OCI-LY3 (cell line): ENCODE measurements at regions not wholly inside any gene's neighbourhood (a gene's known extent, or its start where the extent isn't known, plus 50 kb on each side); places are given as distances from the start of the nearest gene placed in this dataset.

Experiments
- H2AFZ ChIP-seq: fragments of 200-600, 300-600 bp; shearing (Covaris generic); 2 replicates; pipeline ENCODE4 v1.6.0; 2014; ENCODE audit warnings: antibody characterized with exemption, low read depth, low read length
- H3K27ac ChIP-seq: fragments of 200-600, 300-600 bp; sonication (generic); 2 replicates; pipeline ENCODE4 v1.5.1; 2014; ENCODE audit warnings: mild to moderate bottlenecking, low read length, moderate library complexity, mixed read lengths
- H3K27me3 ChIP-seq: fragments of 200-600, 300-600 bp; sonication (generic); 2 replicates; pipeline ENCODE4 v1.6.1; 2014; ENCODE audit warnings: low read depth, low read length, mixed read lengths
- H3K36me3 ChIP-seq: fragments of 200-600, 300-600 bp; sonication (generic); replicated peaks from 2 replicates; pipeline ENCODE3; 2014; ENCODE audit warnings: low read depth, low read length, mixed read lengths
- H3K4me1 ChIP-seq: fragments of 300-600, 200-600 bp; sonication (generic); 2 replicates; pipeline ENCODE4 v1.6.1; 2014; ENCODE audit warnings: low read length, mixed read lengths
- H3K4me2 ChIP-seq: fragments of 200-600, 300-600 bp; sonication (generic); 2 replicates; pipeline ENCODE4 v1.6.1; 2014; ENCODE audit warnings: low read length, mixed read lengths
- H3K4me3 ChIP-seq: fragments of 300-600, 200-600 bp; sonication (generic); 2 replicates; pipeline ENCODE4 v1.5.1; 2014; ENCODE audit warnings: antibody characterized with exemption, mild to moderate bottlenecking, low read length, moderate library complexity
- H3K79me2 ChIP-seq: fragments of 300-600, 200-600 bp; shearing (Covaris generic); 2 replicates; pipeline ENCODE4 v1.6.1; 2014; ENCODE audit warnings: mild to moderate bottlenecking, low read length, mixed read lengths
- H3K9ac ChIP-seq: fragments of 300-600, 200-600 bp; shearing (Covaris generic); 2 replicates; pipeline ENCODE4 v1.6.0; 2014; ENCODE audit warnings: mild to moderate bottlenecking, low read length, moderate library complexity
- H3K9me3 ChIP-seq: fragments of 200-600, 300-600 bp; shearing (Covaris generic); 2 replicates; pipeline ENCODE4 v1.6.1; 2014; ENCODE audit warnings: low read length, mixed read lengths; ENCODE audit not compliant: insufficient read depth
- H4K20me1 ChIP-seq: fragments of 200-600, 300-600 bp; sonication (generic); 2 replicates; pipeline ENCODE4 v1.6.1; 2016; ENCODE audit warnings: low read length, mixed read lengths; ENCODE audit not compliant: insufficient read depth
- CTCF ChIP-seq: fragments of 200-600, 300-600 bp; sonication (generic); IDR thresholded peaks from 2 replicates; pipeline ENCODE4 v1.5.1; 2014; ENCODE audit warnings: antibody characterized with exemption, low read length, low read depth
- EZH2phosphoT487 ChIP-seq: fragments of 200-600 bp; shearing (Covaris generic); IDR thresholded peaks from 2 replicates; pipeline ENCODE4 v1.6.1; 2018; ENCODE audit warnings: antibody characterized with exemption, mixed run types, low read depth

GRCh38 chr6:45742591-45742990 lies 273.1 kb downstream of the CLIC5 start:
- Histone ChIP-seq H3K4me2 (no peak overlapping the region), H3K4me3 (no peak overlapping the region), H3K27ac (no peak overlapping the region), H4K20me1 (peaks cover 7% of the 10 kb centered on the region), H3K9me3 (peaks cover 3% of the 10 kb centered on the region), H3K36me3 (no peaks in the 10 kb centered on the region), H3K27me3 (peaks cover 80% of the 10 kb centered on the region), H3K79me2 (no peaks in the 10 kb centered on the region), H3K9ac (no peak overlapping the region), H2AFZ (no peak overlapping the region), H3K4me1 (peaks cover 21% of the 10 kb centered on the region)
- TF ChIP-seq EZH2phosphoT487 = no peak

GRCh38 chr6:45741437-45742171 lies 274.1 kb downstream of the CLIC5 start:
- Histone ChIP-seq H3K36me3 (no peaks in the 10 kb centered on the region), H3K9ac (no peak overlapping the region), H3K4me2 (peak overlapping the region; percentile 36), H2AFZ (no peak overlapping the region), H3K4me1 (peaks cover 31% of the 10 kb centered on the region), H4K20me1 (peaks cover 15% of the 10 kb centered on the region), H3K27me3 (peaks cover 78% of the 10 kb centered on the region), H3K27ac (no peak overlapping the region), H3K4me3 (no peak overlapping the region), H3K79me2 (no peaks in the 10 kb centered on the region), H3K9me3 (no peaks in the 10 kb centered on the region)
- TF ChIP-seq CTCF (no peak), EZH2phosphoT487 (no peak)

- Histone ChIP-seq H3K4me2 (no peak overlapping the region), H2AFZ (no peak overlapping the region), H3K36me3 (no peaks in the 10 kb centered on the region), H3K4me1 (peaks cover 31% of the 10 kb centered on the region), H3K4me3 (no peak overlapping the region), H3K79me2 (no peaks in the 10 kb centered on the region), H3K9me3 (no peaks in the 10 kb centered on the region), H3K27me3 (peaks cover 80% of the 10 kb centered on the region), H3K9ac (no peak overlapping the region), H4K20me1 (peaks cover 28% of the 10 kb centered on the region), H3K27ac (no peak overlapping the region)
- TF ChIP-seq EZH2phosphoT487 (no peak), CTCF (no peak)
Observed at GRCh38 chr6:45739058-45739457, 276.6 kb downstream of the CLIC5 start.

GRCh38 chr6:45738057-45738455 lies 277.6 kb downstream of the CLIC5 start:
- peaks cover 30% of the 10 kb centered on the region for H4K20me1 ChIP-seq
- TF ChIP-seq CTCF (no peak), EZH2phosphoT487 (no peak)
- peak overlapping the region; percentile 79 for H3K4me2 ChIP-seq
- H3K4me1 ChIP-seq = peaks cover 31% of the 10 kb centered on the region
- no peak overlapping the region for H3K27ac ChIP-seq
- H3K4me3 ChIP-seq = peak overlapping the region; percentile 46
- no peak overlapping the region for H3K9ac ChIP-seq
- H3K9me3 ChIP-seq = no peaks in the 10 kb centered on the region
- no peaks in the 10 kb centered on the region for H3K36me3 ChIP-seq
- H3K27me3 ChIP-seq = peaks cover 78% of the 10 kb centered on the region
- no peaks in the 10 kb centered on the region for H3K79me2 ChIP-seq
- no peak overlapping the region for H2AFZ ChIP-seq
